GM12892 (cell line): ENCODE measurements at regions not wholly inside any gene's neighbourhood (a gene's known extent, or its start where the extent isn't known, plus 50 kb on each side); places are given as distances from the start of the nearest gene placed in this dataset.

Experiments used
- POLR2AphosphoS5 ChIP-seq: IDR thresholded peaks from 2 replicates; pipeline ENCODE4 v1.6.1; 2011; ENCODE audit warnings: low read depth, low read length, control low read depth
- TAF1 ChIP-seq: IDR thresholded peaks from 2 replicates; pipeline ENCODE4 v1.6.1; 2011; ENCODE audit warnings: low read depth, mild to moderate bottlenecking, control low read depth, low read length, borderline replicate concordance

GRCh38 chr18:39770399-39770798, 2184.6 kb upstream of the PIK3C3 start:
- no peak for TF ChIP-seq POLR2AphosphoS5
- no peak for TF ChIP-seq TAF1
